OCI-LY3 (cell line): ENCODE measurements at regions not wholly inside any gene's neighbourhood (a gene's known extent, or its start where the extent isn't known, plus 50 kb on each side); places are given as distances from the start of the nearest gene placed in this dataset.
A peak's percentile ranks its signal among the peaks of the same experiment; 100 is the strongest.

Experiments used
- H2AFZ ChIP-seq: fragments of 200-600, 300-600 bp; shearing (Covaris generic); 2 replicates; pipeline ENCODE4 v1.6.0; 2014; ENCODE audit warnings: antibody characterized with exemption, low read depth, low read length
- H3K27ac ChIP-seq: fragments of 200-600, 300-600 bp; sonication (generic); 2 replicates; pipeline ENCODE4 v1.5.1; 2014; ENCODE audit warnings: mild to moderate bottlenecking, low read length, moderate library complexity, mixed read lengths
- H3K27me3 ChIP-seq: fragments of 200-600, 300-600 bp; sonication (generic); 2 replicates; pipeline ENCODE4 v1.6.1; 2014; ENCODE audit warnings: low read depth, low read length, mixed read lengths
- H3K36me3 ChIP-seq: fragments of 200-600, 300-600 bp; sonication (generic); replicated peaks from 2 replicates; pipeline ENCODE3; 2014; ENCODE audit warnings: low read depth, low read length, mixed read lengths
- H3K4me1 ChIP-seq: fragments of 300-600, 200-600 bp; sonication (generic); 2 replicates; pipeline ENCODE4 v1.6.1; 2014; ENCODE audit warnings: low read length, mixed read lengths
- H3K4me2 ChIP-seq: fragments of 200-600, 300-600 bp; sonication (generic); 2 replicates; pipeline ENCODE4 v1.6.1; 2014; ENCODE audit warnings: low read length, mixed read lengths
- H3K4me3 ChIP-seq: fragments of 300-600, 200-600 bp; sonication (generic); 2 replicates; pipeline ENCODE4 v1.5.1; 2014; ENCODE audit warnings: antibody characterized with exemption, mild to moderate bottlenecking, low read length, moderate library complexity
- H3K79me2 ChIP-seq: fragments of 300-600, 200-600 bp; shearing (Covaris generic); 2 replicates; pipeline ENCODE4 v1.6.1; 2014; ENCODE audit warnings: mild to moderate bottlenecking, low read length, mixed read lengths
- H3K9ac ChIP-seq: fragments of 300-600, 200-600 bp; shearing (Covaris generic); 2 replicates; pipeline ENCODE4 v1.6.0; 2014; ENCODE audit warnings: mild to moderate bottlenecking, low read length, moderate library complexity
- H3K9me3 ChIP-seq: fragments of 200-600, 300-600 bp; shearing (Covaris generic); 2 replicates; pipeline ENCODE4 v1.6.1; 2014; ENCODE audit warnings: low read length, mixed read lengths; ENCODE audit not compliant: insufficient read depth
- H4K20me1 ChIP-seq: fragments of 200-600, 300-600 bp; sonication (generic); 2 replicates; pipeline ENCODE4 v1.6.1; 2016; ENCODE audit warnings: low read length, mixed read lengths; ENCODE audit not compliant: insufficient read depth
- CTCF ChIP-seq: fragments of 200-600, 300-600 bp; sonication (generic); IDR thresholded peaks from 2 replicates; pipeline ENCODE4 v1.5.1; 2014; ENCODE audit warnings: antibody characterized with exemption, low read length, low read depth
- EZH2phosphoT487 ChIP-seq: fragments of 200-600 bp; shearing (Covaris generic); IDR thresholded peaks from 2 replicates; pipeline ENCODE4 v1.6.1; 2018; ENCODE audit warnings: antibody characterized with exemption, mixed run types, low read depth

GRCh38 chr3:18672561-18672960 lies 247.4 kb upstream of the SATB1 start:
- Histone ChIP-seq H3K4me3 (peak overlapping the region; percentile 6; the same call in 1 of the 2 replicates), H3K9me3 (no peaks in the 10 kb centered on the region), H2AFZ (no peak overlapping the region), H3K27me3 (0 out of 2 replicates have a peak, but pooled peaks cover 3% of the 10 kb centered on the region), H3K4me2 (peak overlapping the region; percentile 49), H3K27ac (peak overlapping the region; percentile 19; the same call in 1 of the 2 replicates), H3K79me2 (no peaks in the 10 kb centered on the region), H3K4me1 (peaks cover 16% of the 10 kb centered on the region), H3K9ac (no peak overlapping the region), H3K36me3 (no peaks in the 10 kb centered on the region), H4K20me1 (no peaks in the 10 kb centered on the region)
- no peak for TF ChIP-seq EZH2phosphoT487
- TF ChIP-seq CTCF = no peak

GRCh38 chr3:18670759-18671158 lies 245.6 kb upstream of the SATB1 start:
- Histone ChIP-seq H3K4me1 (peaks cover 16% of the 10 kb centered on the region), H4K20me1 (no peaks in the 10 kb centered on the region), H2AFZ (no peak overlapping the region), H3K4me2 (no peak overlapping the region), H3K27me3 (0 out of 2 replicates have a peak, but pooled peaks cover 3% of the 10 kb centered on the region), H3K4me3 (no peak overlapping the region), H3K9me3 (no peaks in the 10 kb centered on the region), H3K9ac (no peak overlapping the region), H3K79me2 (no peaks in the 10 kb centered on the region), H3K27ac (no peak overlapping the region), H3K36me3 (no peaks in the 10 kb centered on the region)
- TF ChIP-seq CTCF (no peak), EZH2phosphoT487 (no peak)

- no peak for TF ChIP-seq EZH2phosphoT487
- no peak for TF ChIP-seq CTCF
- Histone ChIP-seq H4K20me1 (no peaks in the 10 kb centered on the region), H3K27ac (no peak overlapping the region), H3K4me1 (peaks cover 16% of the 10 kb centered on the region), H3K79me2 (no peaks in the 10 kb centered on the region), H3K9me3 (no peaks in the 10 kb centered on the region), H3K4me2 (no peak overlapping the region), H2AFZ (no peak overlapping the region), H3K36me3 (no peaks in the 10 kb centered on the region), H3K9ac (no peak overlapping the region), H3K4me3 (no peak overlapping the region), H3K27me3 (0 out of 2 replicates have a peak, but pooled peaks cover 7% of the 10 kb centered on the region)
Observed at GRCh38 chr3:18669374-18669773, 244.2 kb upstream of the SATB1 start.

GRCh38 chr3:18667552-18667951 lies 242.4 kb upstream of the SATB1 start:
- no peak for TF ChIP-seq EZH2phosphoT487
- TF ChIP-seq CTCF = no peak
- no peaks in the 10 kb centered on the region for H4K20me1 ChIP-seq
- H3K36me3 ChIP-seq = no peaks in the 10 kb centered on the region
- no peaks in the 10 kb centered on the region for H3K9me3 ChIP-seq
- H3K79me2 ChIP-seq = no peaks in the 10 kb centered on the region
- H3K27ac ChIP-seq = no peak overlapping the region
- 0 out of 2 replicates have a peak, but pooled peaks cover 7% of the 10 kb centered on the region for H3K27me3 ChIP-seq
- H3K9ac ChIP-seq = no peak overlapping the region
- no peak overlapping the region for H2AFZ ChIP-seq
- H3K4me3 ChIP-seq = no peak overlapping the region
- peaks cover 8% of the 10 kb centered on the region for H3K4me1 ChIP-seq
- no peak overlapping the region for H3K4me2 ChIP-seq
